Nephron progenitor cell (in vitro differentiated cells): ENCODE measurements at regions not wholly inside any gene's neighbourhood (a gene's known extent, or its start where the extent isn't known, plus 50 kb on each side); places are given as distances from the start of the nearest gene placed in this dataset.

ENCODE experiments used
- DNase-seq: peaks from one replicate; pipeline ENCODE4 v3.0.0; 2021
- H3K27ac Mint-ChIP-seq: 2 replicates; pipeline ENCODE4 v1.8.0; 2021; ENCODE audit warnings: mild to moderate bottlenecking, moderate library complexity, mixed read lengths
- H3K27me3 Mint-ChIP-seq: 2 replicates; pipeline ENCODE4 v1.8.0; 2021; ENCODE audit warnings: mild to moderate bottlenecking, low read depth, mixed read lengths; ENCODE audit not compliant: poor library complexity
- H3K36me3 Mint-ChIP-seq: 2 replicates; pipeline ENCODE4 v1.8.0; 2021; ENCODE audit warnings: low read depth, mixed read lengths
- H3K4me1 Mint-ChIP-seq: 2 replicates; pipeline ENCODE4 v1.8.0; 2021; ENCODE audit warnings: mixed read lengths
- H3K4me3 Mint-ChIP-seq: 2 replicates; pipeline ENCODE4 v1.8.0; 2021; ENCODE audit warnings: mild to moderate bottlenecking, moderate library complexity, mixed read lengths
- H3K9me3 Mint-ChIP-seq: 2 replicates; pipeline ENCODE4 v1.8.0; 2021; ENCODE audit warnings: mild to moderate bottlenecking, moderate library complexity, mixed read lengths
- CTCF ChIP-seq: fragments of 200-600 bp; sonication (generic); IDR thresholded peaks from 2 replicates; pipeline ENCODE4 v1.5.0; 2021; ENCODE audit warnings: antibody characterized with exemption

- DNase-seq, result no peak
- H3K36me3 Mint-ChIP-seq, result no peaks in the 10 kb centered on the region
- H3K27me3 Mint-ChIP-seq, result peaks cover 3% of the 10 kb centered on the region
- no peak overlapping the region for H3K4me3 Mint-ChIP-seq
- no peaks in the 10 kb centered on the region for H3K4me1 Mint-ChIP-seq
- TF ChIP-seq CTCF, result no peak
- H3K9me3 Mint-ChIP-seq, result no peaks in the 10 kb centered on the region
- H3K27ac Mint-ChIP-seq, result no peak overlapping the region
Measured at GRCh38 chr12:39178837-39179236, 264.1 kb downstream of the KIF21A start.

GRCh38 chr12:39176356-39176755 is 266.6 kb downstream of the KIF21A start:
- no peaks in the 10 kb centered on the region for H3K36me3 Mint-ChIP-seq
- no peak overlapping the region for H3K4me3 Mint-ChIP-seq
- no peaks in the 10 kb centered on the region for H3K9me3 Mint-ChIP-seq
- peaks cover 3% of the 10 kb centered on the region for H3K27me3 Mint-ChIP-seq
- DNase-seq, result no peak
- no peak for TF ChIP-seq CTCF
- H3K27ac Mint-ChIP-seq, result no peak overlapping the region
- no peaks in the 10 kb centered on the region for H3K4me1 Mint-ChIP-seq

GRCh38 chr12:39173726-39174125 is 268.3 kb upstream of the CPNE8 start:
- Mint-ChIP-seq H3K4me3 (no peak overlapping the region), H3K27ac (no peak overlapping the region), H3K4me1 (no peaks in the 10 kb centered on the region), H3K27me3 (peaks cover 3% of the 10 kb centered on the region), H3K36me3 (no peaks in the 10 kb centered on the region), H3K9me3 (no peaks in the 10 kb centered on the region)
- DNase-seq, result no peak
- no peak for TF ChIP-seq CTCF

- H3K27me3 Mint-ChIP-seq, result no peaks in the 10 kb centered on the region
- peaks cover 5% of the 10 kb centered on the region for H3K9me3 Mint-ChIP-seq
- DNase-seq, result no peak
- no peak overlapping the region for H3K4me3 Mint-ChIP-seq
- no peak for TF ChIP-seq CTCF
- H3K4me1 Mint-ChIP-seq, result no peaks in the 10 kb centered on the region
- peak overlapping the region; percentile 48 for H3K27ac Mint-ChIP-seq
- H3K36me3 Mint-ChIP-seq, result no peaks in the 10 kb centered on the region
Measured at GRCh38 chr12:39165338-39165737, 259.9 kb upstream of the CPNE8 start.

GRCh38 chr12:39161465-39162085 is 256.2 kb upstream of the CPNE8 start:
- no peak for TF ChIP-seq CTCF
- Mint-ChIP-seq H3K4me3 (no peak overlapping the region), H3K4me1 (no peaks in the 10 kb centered on the region), H3K9me3 (peaks cover 5% of the 10 kb centered on the region), H3K27me3 (no peaks in the 10 kb centered on the region), H3K36me3 (no peaks in the 10 kb centered on the region), H3K27ac (no peak overlapping the region)
- DNase-seq, result no peak

- no peak for DNase-seq
- Mint-ChIP-seq H3K36me3 (no peaks in the 10 kb centered on the region), H3K4me1 (no peaks in the 10 kb centered on the region), H3K27ac (peak overlapping the region; percentile 10), H3K9me3 (peaks cover 5% of the 10 kb centered on the region), H3K27me3 (peaks cover 10% of the 10 kb centered on the region), H3K4me3 (no peak overlapping the region)
- no peak for TF ChIP-seq CTCF
Measured at GRCh38 chr12:39157696-39158342, 252.4 kb upstream of the CPNE8 start.
